GM12875 (cell line): ENCODE measurements at regions not wholly inside any gene's neighbourhood (a gene's known extent, or its start where the extent isn't known, plus 50 kb on each side); places are given as distances from the start of the nearest gene placed in this dataset.
"Not testable (repeated sequence)": the region's sequence is repeated elsewhere in the genome, so short reads cannot be mapped to it uniquely, and the experiment has no call there.

Source experiments
- H3K4me3 ChIP-seq: one replicate; pipeline ENCODE4 v1.5.1; 2011; ENCODE audit warnings: low read depth, low read length, control low read depth
- TF ChIP-seq, protein P1 (sequence below): IDR thresholded peaks from 2 replicates; pipeline ENCODE4 v1.5.1; 2011; ENCODE audit warnings: low read depth, mild to moderate bottlenecking, control low read depth, inconsistent platforms, low read length, moderate library complexity, borderline replicate concordance; ENCODE audit not compliant: insufficient read depth

DNA sequence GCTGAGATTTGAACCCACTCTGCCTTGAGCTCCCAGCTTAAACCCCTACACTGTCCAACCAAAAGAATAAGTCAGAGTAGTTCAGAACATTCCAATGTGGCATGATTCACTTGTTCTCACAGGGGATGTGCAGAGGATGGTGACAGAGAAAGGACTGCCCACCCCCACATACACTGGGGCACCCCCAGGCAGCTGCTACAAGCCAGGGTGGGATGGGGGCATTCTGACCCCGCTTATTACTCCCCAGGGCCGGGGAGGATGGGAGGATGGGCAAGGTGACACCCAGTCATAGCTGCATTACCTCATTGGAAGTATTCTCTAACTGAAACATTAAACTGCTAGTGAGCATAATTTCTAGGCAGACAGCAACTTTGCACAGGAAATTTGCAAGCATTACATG lies 126.0 kb upstream of the PRR20G start:
- TF ChIP-seq, protein P1, sequence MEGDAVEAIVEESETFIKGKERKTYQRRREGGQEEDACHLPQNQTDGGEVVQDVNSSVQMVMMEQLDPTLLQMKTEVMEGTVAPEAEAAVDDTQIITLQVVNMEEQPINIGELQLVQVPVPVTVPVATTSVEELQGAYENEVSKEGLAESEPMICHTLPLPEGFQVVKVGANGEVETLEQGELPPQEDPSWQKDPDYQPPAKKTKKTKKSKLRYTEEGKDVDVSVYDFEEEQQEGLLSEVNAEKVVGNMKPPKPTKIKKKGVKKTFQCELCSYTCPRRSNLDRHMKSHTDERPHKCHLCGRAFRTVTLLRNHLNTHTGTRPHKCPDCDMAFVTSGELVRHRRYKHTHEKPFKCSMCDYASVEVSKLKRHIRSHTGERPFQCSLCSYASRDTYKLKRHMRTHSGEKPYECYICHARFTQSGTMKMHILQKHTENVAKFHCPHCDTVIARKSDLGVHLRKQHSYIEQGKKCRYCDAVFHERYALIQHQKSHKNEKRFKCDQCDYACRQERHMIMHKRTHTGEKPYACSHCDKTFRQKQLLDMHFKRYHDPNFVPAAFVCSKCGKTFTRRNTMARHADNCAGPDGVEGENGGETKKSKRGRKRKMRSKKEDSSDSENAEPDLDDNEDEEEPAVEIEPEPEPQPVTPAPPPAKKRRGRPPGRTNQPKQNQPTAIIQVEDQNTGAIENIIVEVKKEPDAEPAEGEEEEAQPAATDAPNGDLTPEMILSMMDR: no peak
- no peak overlapping the region for H3K4me3 ChIP-seq

DNA sequence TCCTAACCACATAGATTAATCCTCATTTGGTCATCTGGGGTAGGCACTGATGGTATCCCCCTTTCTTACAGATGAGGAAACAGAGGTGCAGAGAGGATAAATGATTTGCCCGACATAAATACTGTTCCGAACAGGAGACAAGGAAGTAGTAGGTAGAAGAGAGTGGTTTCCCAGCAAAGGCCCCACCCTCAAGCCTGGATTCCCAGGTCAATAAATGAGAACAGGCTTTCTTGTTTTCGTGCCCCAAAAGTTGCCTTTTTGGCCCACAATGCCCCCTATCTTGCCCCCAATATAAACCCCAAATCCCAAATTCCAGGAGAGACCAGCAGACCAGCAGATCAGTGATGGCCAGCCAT lies 125.5 kb upstream of the PRR20G start:
- TF ChIP-seq, protein P1: no peak
- H3K4me3 ChIP-seq: no peak overlapping the region

DNA sequence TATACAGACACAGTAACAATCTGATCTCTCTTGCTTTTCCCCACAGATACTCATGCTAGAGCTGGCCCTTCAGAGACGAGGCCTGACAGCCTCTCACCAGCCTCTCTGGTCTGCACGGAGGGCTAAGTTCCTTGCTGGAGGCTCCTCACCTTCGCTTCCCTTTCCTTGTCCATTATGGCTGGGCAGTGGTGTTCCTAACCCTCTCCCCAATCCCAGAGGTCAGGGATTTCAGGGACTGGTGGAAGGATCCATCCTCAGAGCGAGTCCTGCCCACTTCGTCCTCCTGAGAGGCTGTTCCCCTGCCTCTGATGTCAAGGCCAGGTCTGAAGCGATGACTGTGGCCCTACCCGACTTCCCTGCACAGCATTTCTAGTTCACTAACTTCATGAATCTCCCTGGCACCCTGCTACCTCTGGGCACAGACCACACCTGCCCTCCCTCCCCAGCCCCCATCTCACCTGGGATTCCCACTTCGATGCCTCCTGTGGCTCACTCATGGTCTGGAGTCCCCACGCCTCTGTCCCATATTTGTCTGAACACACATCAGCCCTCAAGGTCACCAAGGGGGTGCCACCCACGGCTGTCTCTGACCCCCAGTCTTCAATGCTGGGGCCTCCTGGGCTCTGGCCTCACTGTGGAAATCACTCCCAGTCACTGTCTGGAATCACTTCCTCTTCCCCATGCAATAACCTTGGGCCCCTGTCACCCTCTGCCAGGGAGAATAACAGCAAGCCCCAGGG lies 124.9 kb upstream of the PRR20G start:
- H3K4me3 ChIP-seq: no peak overlapping the region
- TF ChIP-seq, protein P1: no peak

DNA sequence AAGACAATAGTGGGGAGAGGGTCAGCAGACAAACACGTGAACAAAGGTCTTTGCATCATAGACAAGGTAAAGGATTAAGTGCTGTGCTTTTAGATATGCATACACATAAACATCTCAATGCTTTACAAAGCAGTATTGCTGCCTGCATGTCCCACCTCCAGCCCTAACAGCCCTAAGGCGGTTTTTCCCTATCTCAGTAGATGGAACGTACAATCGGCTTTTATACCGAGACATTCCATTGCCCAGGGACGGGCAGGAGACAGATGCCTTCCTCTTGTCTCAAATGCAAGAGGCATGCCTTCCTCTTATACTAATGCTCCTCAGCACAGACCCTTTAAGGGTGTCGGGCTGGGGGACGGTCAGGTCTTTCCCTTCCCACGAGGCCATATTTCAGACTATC lies 124.0 kb upstream of the PRR20G start:
- H3K4me3 ChIP-seq: not testable (repeated sequence)

DNA sequence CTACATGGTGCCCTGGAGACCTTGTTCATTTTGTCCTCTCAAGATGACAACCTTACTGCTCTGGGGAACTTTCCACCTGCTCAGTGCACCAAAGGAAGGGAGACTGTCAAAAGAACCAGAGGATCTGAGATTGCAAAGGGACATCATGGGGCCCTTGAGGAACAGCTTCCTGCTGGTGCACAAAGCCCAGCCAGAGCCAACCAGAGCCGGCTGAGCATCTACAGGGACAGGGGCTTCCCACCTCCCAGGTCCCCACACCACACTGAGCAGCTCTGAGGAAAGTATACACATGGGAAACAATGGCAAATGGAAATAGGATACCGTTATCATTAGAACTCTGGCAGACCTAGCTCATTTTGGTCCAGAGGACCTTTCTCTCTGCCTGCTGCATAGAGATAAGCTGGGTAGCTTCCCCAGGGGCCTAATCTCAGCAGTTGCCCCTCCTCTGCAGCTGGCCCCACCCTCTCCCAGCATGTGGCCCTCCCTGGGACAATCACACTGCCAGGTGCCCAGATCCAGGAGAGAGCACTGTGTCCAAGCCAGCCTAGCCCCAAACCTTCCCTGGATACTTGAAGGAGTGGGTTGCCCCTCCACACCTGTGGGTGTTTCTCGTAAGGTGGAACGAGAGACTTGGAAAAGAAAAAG lies 123.4 kb upstream of the PRR20G start:
- no peak overlapping the region for H3K4me3 ChIP-seq
- TF ChIP-seq, protein P1: no peak

DNA sequence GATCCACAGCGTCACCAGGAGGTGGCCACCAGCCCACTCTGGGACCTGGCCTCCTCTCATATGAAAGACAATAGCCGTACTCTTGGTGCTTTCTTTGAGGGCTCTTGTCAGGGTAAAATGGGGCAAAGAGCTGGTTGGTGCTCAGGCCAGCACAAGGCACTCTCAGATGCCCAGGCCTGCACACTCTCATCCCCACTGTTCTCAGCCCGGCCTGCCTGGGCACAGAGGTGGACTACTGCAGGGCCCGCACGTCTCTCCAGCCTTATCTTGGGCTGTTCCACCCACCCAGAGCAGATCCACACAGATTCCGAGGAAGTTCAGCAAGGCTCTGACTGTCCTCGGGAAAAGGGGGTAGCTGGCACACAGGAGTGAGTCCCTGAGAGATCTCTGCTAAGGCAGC lies 122.8 kb upstream of the PRR20G start:
- TF ChIP-seq, protein P1: no peak

DNA sequence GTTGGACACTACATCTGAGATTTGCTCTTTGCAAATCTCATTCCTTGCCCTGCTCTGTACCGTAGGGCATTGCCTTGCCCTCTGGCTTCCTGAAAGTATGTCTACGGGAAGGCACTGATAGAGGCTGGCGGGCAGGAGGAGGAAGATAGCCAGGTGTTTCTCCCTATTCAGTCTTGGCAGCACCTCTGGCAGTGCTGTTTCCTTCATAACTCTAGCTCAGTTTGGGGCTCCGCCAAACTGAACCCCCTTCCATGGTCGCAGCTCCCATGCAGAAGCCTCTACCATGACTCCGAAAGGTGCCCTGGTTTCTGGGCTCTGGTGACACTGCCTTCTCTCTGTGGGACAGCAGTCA lies 122.3 kb upstream of the PRR20G start:
- TF ChIP-seq, protein P1: no peak
- no peak overlapping the region for H3K4me3 ChIP-seq

More for the DNA sequence above, 122.8 kb upstream of the PRR20G start:
- H3K4me3 ChIP-seq: no peak overlapping the region
